ENCODE measurements at regions not wholly inside any gene's neighbourhood (a gene's known extent, or its start where the extent isn't known, plus 50 kb on each side); places are given as distances from the start of the nearest gene placed in this dataset.

DNA sequence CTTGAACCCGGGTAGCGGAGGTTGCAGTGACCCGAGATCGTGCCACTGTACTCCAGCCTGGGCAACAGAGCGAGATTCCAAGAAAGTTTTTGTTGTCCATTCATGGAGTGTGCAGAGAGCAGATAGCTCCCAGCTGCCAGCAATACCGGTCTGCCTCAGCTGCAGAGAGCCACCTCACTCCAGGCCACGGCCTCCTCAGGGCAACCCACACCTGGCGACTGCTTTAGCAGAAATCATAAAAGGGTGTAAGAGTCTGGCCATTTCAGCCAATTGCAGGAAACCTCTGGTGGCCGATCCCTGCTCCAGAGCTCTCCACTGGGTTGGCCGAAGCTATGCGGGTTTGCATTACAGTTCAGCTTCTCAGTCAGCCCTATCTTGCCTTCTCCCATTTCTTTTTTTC is 227.4 kb upstream of the BCOR start:
- peaks cover 8% of the 10 kb centered on the region for H3K9me3 Mint-ChIP-seq
- no peak overlapping the region for H3K27ac Mint-ChIP-seq
- no peaks in the 10 kb centered on the region for H3K27me3 Mint-ChIP-seq
- DNase-seq (no peak), ATAC-seq (ENCODE audit: low read depth) (no peak)
- intact Hi-C loops (cut with micrococcal nuclease): no loop called here
- H3K36me3 Mint-ChIP-seq (ENCODE audit: low read depth): no peaks in the 10 kb centered on the region
- TF ChIP-seq, protein P1, sequence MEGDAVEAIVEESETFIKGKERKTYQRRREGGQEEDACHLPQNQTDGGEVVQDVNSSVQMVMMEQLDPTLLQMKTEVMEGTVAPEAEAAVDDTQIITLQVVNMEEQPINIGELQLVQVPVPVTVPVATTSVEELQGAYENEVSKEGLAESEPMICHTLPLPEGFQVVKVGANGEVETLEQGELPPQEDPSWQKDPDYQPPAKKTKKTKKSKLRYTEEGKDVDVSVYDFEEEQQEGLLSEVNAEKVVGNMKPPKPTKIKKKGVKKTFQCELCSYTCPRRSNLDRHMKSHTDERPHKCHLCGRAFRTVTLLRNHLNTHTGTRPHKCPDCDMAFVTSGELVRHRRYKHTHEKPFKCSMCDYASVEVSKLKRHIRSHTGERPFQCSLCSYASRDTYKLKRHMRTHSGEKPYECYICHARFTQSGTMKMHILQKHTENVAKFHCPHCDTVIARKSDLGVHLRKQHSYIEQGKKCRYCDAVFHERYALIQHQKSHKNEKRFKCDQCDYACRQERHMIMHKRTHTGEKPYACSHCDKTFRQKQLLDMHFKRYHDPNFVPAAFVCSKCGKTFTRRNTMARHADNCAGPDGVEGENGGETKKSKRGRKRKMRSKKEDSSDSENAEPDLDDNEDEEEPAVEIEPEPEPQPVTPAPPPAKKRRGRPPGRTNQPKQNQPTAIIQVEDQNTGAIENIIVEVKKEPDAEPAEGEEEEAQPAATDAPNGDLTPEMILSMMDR (IDR thresholded peaks at IDR 0.05): no peak
- ChIA-PET POLR2A (no interaction called here), CTCF (no interaction called here)
- H3K4me1 Mint-ChIP-seq: no peaks in the 10 kb centered on the region
- H3K4me3 Mint-ChIP-seq: no peak overlapping the region

DNA sequence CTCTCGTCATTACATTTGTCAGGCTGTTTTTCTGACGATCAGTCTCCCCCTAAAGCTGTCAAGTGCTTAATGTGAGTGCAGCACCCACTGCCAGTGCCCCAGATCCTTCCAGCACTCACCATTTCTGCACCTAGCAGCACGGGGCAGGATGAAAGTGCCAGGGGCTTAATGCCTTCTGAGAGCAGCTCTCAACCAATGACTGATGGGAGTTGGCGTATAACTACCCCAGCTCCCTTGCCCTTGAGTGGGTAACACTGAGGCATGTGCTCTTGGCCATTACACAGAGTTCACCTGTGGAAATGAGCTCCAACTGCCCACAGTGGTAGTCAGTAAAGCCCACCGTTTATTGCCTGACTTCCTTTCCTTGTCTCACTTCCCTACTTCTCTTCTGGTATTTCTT is 226.2 kb upstream of the BCOR start:
- intact Hi-C loops (cut with micrococcal nuclease): no loop called here
- Mint-ChIP-seq H3K36me3 (ENCODE audit: low read depth) (no peaks in the 10 kb centered on the region), H3K27me3 (no peaks in the 10 kb centered on the region), H3K4me1 (no peaks in the 10 kb centered on the region), H3K9me3 (peaks cover 8% of the 10 kb centered on the region), H3K4me3 (no peak overlapping the region), H3K27ac (no peak overlapping the region)
- ChIA-PET CTCF (no interaction called here), POLR2A (no interaction called here)
- TF ChIP-seq, protein P1 (IDR thresholded peaks at IDR 0.05): no peak
- DNase-seq (no peak), ATAC-seq (ENCODE audit: low read depth) (no peak)

DNA sequence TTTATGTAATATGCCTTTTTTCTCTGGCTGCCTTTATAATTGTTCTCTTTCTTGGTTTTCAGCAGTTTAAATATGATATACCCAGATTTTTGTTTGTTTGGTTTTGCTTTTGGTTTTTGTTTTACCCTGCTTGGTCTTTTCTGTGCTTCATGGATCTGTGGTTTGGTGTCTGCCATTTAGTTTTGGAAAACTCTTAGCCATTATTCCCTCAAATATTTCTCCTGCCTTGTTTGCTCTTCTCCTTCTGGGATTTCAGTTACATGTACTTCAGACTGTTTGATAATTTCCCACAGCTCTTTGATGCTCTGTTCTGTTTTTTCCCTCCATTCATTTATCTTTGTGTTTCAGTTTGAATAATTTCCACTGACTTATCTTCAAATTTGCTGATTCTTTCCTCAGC is 223.1 kb upstream of the BCOR start:
- no peak for DNase-seq
- ChIA-PET CTCF (no interaction called here), POLR2A (no interaction called here)
- H3K9me3 Mint-ChIP-seq: peaks cover 15% of the 10 kb centered on the region
- H3K27me3 Mint-ChIP-seq: no peaks in the 10 kb centered on the region
- no peak overlapping the region for H3K4me3 Mint-ChIP-seq
- TF ChIP-seq, protein P1 (IDR thresholded peaks at IDR 0.05): no peak
- intact Hi-C loops (cut with micrococcal nuclease): no loop called here
- H3K4me1 Mint-ChIP-seq: no peaks in the 10 kb centered on the region
- ATAC-seq (ENCODE audit: low read depth): no peak
- H3K36me3 Mint-ChIP-seq (ENCODE audit: low read depth): no peaks in the 10 kb centered on the region
- no peak overlapping the region for H3K27ac Mint-ChIP-seq

DNA sequence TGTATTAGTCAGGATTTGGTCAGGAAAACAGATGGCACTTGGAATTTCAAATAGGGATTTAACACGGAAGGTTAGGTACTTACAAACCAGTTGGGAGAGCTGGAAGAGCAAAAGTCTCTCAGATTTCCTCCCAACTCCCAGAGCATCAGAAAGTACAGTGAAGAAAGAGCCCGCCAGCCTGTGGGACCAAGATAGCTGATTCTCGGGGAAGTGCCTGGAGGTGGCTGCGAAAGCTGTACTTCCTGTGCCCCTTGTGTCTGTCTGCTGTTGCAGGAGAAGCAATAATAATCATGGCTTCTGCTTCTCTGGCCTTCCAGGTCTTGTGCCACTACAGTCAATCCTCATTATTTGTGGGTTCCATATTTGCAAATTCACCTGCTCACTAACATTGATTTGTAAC is 221.0 kb upstream of the BCOR start:
- POLR2A ChIA-PET: no interaction called here
- DNase-seq (no peak), ATAC-seq (ENCODE audit: low read depth) (no peak)
- TF ChIP-seq, protein P1 (IDR thresholded peaks at IDR 0.05): no peak
- Mint-ChIP-seq H3K36me3 (ENCODE audit: low read depth) (no peaks in the 10 kb centered on the region), H3K4me1 (no peaks in the 10 kb centered on the region), H3K27me3 (no peaks in the 10 kb centered on the region), H3K4me3 (no peak overlapping the region), H3K9me3 (peaks cover 18% of the 10 kb centered on the region), H3K27ac (no peak overlapping the region)
- intact Hi-C loops (cut with micrococcal nuclease): no loop called here
- CTCF ChIA-PET: no interaction called here

DNA sequence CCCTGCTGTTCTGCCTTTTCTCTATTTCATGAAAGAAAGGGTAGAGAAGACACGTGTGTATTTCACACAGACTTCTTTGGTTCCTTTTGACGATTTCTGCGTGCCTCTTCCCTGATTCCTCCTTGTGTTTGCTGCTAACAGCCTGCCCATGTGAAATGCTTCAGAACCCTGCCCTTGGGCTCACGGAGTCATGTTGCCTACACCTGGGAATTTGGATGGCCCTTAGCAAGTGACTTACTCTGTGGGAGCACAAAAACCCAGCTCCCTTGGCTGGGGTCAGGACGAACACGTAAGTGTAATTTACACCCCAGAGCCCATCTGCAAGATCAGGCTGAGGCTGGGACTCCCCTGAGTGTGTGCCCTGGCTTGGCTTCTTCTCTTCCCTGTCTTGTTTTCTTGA is 220.3 kb upstream of the BCOR start:
- Mint-ChIP-seq H3K9me3 (peaks cover 18% of the 10 kb centered on the region), H3K27ac (no peak overlapping the region), H3K36me3 (ENCODE audit: low read depth) (no peaks in the 10 kb centered on the region), H3K27me3 (no peaks in the 10 kb centered on the region), H3K4me1 (no peaks in the 10 kb centered on the region), H3K4me3 (no peak overlapping the region)
- ATAC-seq (ENCODE audit: low read depth) (no peak), DNase-seq (no peak)
- POLR2A ChIA-PET: no interaction called here
- TF ChIP-seq, protein P1 (IDR thresholded peaks at IDR 0.05): no peak
- intact Hi-C loops (cut with micrococcal nuclease): no loop called here
- CTCF ChIA-PET: no interaction called here

All from activated B cell treated with CpG ODN at 0.5 μM for 24 hours (primary cell).